ENCODE measurements at regions not wholly inside any gene's neighbourhood (a gene's known extent, or its start where the extent isn't known, plus 50 kb on each side); places are given as distances from the start of the nearest gene placed in this dataset.
A peak's percentile ranks its signal among the peaks of the same experiment; 100 is the strongest.
"Not testable (repeated sequence)": the region's sequence is repeated elsewhere in the genome, so short reads cannot be mapped to it uniquely, and the experiment has no call there.

DNA sequence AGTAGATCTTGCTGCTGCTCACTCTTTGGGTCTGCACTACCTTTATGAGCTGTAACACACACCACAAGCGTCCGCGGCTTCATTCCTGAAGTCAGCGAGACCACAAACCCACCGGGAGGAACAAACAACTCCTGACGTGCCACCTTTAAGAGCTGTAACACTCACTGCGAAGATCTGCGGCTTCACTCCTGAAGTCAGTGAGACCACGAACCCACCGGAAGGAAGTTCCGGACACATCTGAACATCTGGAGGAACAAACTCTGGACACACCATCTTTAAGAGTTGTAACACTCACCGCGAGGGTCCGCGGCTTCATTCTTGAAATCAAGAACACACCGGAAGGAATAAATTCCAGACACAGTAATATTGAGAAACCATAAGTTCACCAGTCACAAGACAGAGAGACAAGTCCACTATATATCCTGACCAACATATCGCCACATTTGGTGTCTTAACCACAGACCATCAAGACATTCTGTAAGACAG lies 58.4 kb upstream of the RNF38 start:
- DNase-seq, result not testable (repeated sequence)

DNA sequence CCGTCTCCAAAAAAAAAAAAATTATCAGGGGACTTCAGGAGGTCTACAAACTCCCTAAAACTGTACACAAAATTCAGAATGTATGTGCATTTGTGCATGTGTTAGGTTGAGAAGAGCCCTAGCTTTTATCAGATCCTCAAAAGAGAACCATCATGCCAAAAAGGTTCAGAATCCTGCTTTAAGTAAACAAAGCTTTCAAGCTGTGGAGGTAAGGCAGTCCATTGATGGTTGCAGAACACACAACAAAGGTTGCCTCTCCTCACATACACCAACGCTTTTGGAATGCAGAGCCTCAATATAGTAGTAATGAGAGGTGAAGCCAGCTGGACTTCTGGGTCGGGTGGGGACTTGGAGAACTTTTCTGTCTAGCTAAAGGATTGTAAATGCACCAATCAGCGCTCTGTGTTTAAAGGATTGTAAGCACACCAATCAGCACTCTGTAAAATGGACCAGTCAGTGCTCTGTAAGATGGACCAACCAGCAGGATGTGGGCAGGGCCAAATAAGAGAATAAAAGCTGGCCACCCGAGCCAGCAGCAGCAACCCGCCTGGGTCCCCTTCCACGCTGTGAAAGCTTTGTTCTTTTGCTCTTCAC lies 57.9 kb upstream of the RNF38 start:
- no peak for DNase-seq

- DNase-seq, result no peak
Observed at GRCh38 chr9:36456480-36457065, 56.5 kb upstream of the RNF38 start.

GRCh38 chr9:36451949-36452348 lies 51.9 kb upstream of the RNF38 start:
- DNase-seq, result no peak

DNA sequence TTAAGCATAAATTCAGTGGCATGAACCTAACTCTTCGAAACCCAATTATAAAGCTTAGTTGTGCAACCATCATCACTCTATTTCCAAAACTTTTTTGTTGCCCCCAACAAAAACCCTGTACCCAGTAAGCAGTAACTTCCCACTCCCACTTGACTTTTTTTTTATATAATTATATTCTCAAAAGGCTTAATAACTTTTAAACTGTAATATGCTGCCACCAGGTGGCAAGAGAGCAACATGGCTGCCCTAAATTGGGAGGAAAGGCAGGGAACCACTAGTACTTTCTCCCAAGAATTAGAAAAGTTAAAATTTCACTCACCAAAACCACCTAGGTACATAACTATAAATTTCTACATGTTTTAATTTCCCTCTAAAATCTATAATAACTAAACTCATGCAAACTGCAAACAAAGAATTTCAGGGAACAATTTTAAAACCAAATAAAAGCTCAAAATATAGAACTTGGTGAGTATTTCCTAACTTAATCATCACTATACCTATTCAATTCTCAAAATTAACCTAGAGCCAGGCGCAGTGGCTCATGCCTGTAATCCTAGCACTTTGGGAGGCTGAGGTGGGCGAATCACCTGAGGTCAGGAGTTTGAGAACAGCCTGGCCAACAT lies 50.2 kb upstream of the RNF38 start:
- DNase-seq, result peak; percentile 34
